Stimulated activated CD8-positive, alpha-beta memory T cell treated with anti-CD3 and anti-CD28 coated beads, Interleukin-4, amount 100 ng/mL, for 4 hours (primary cell): ENCODE measurements at regions not wholly inside any gene's neighbourhood (a gene's known extent, or its start where the extent isn't known, plus 50 kb on each side); places are given as distances from the start of the nearest gene placed in this dataset.

Experiments used
- DNase-seq, 2 donors: peaks; one replicate each; pipeline ENCODE4 v3.0.0-alpha.2; 2020; ENCODE audit warnings: low read depth in 2 of 2, low spot score in 1 of 2

- DNase-seq, result no peak
Observed at GRCh38 chr2:58903427-58903826, 662.3 kb upstream of the FANCL start.

GRCh38 chr2:58900246-58901027 is 659.3 kb upstream of the FANCL start:
- no peak for DNase-seq

- DNase-seq, result no peak
Observed at GRCh38 chr2:58899692-58900091, 658.6 kb upstream of the FANCL start.

GRCh38 chr2:58896638-58897037 is 655.5 kb upstream of the FANCL start:
- no peak for DNase-seq

GRCh38 chr2:58895857-58896256 is 654.7 kb upstream of the FANCL start:
- no peak for DNase-seq

GRCh38 chr2:58893656-58894351 is 652.7 kb upstream of the FANCL start:
- no peak for DNase-seq

GRCh38 chr2:58891828-58892377 is 650.8 kb upstream of the FANCL start:
- no peak for DNase-seq

- no peak for DNase-seq
Observed at GRCh38 chr2:58890865-58891525, 649.9 kb upstream of the FANCL start.

- no peak for DNase-seq
Observed at GRCh38 chr2:58886009-58886408, 644.9 kb upstream of the FANCL start.

- DNase-seq, result no peak
Observed at GRCh38 chr2:58879834-58880233, 638.7 kb upstream of the FANCL start.

- DNase-seq, result no peak
Observed at GRCh38 chr2:58878778-58879177, 637.7 kb upstream of the FANCL start.

- no peak for DNase-seq
Observed at GRCh38 chr2:58876126-58876525, 635.0 kb upstream of the FANCL start.

- no peak for DNase-seq
Observed at GRCh38 chr2:58875436-58875835, 634.3 kb upstream of the FANCL start.

- DNase-seq, result no peak
Observed at GRCh38 chr2:58871469-58872142, 630.5 kb upstream of the FANCL start.

- DNase-seq, result no peak
Observed at GRCh38 chr2:58870704-58871103, 629.6 kb upstream of the FANCL start.

- DNase-seq, result no peak
Observed at GRCh38 chr2:58866946-58867345, 625.8 kb upstream of the FANCL start.

GRCh38 chr2:58866527-58866926 is 625.4 kb upstream of the FANCL start:
- no peak for DNase-seq

GRCh38 chr2:58866040-58866439 is 624.9 kb upstream of the FANCL start:
- no peak for DNase-seq

GRCh38 chr2:58865436-58865835 is 624.3 kb upstream of the FANCL start:
- no peak for DNase-seq

GRCh38 chr2:58862244-58862643 is 621.1 kb upstream of the FANCL start:
- DNase-seq, result no peak

- no peak for DNase-seq
Observed at GRCh38 chr2:58860586-58860985, 619.5 kb upstream of the FANCL start.
